HepG2 (cell line): ENCODE measurements at regions not wholly inside any gene's neighbourhood (a gene's known extent, or its start where the extent isn't known, plus 50 kb on each side); places are given as distances from the start of the nearest gene placed in this dataset.
A peak's percentile ranks its signal among the peaks of the same experiment; 100 is the strongest.

ENCODE experiments used
- BCL3 ChIP-seq: sonication (generic); formaldehyde crosslinking; IDR thresholded peaks from 2 replicates; pipeline ENCODE4 v1.5.1; 2020; ENCODE audit warnings: mild to moderate bottlenecking, missing genetic modification reagents, moderate library complexity
- CEBPB ChIP-seq: IDR thresholded peaks from 2 replicates; pipeline ENCODE4 v1.6.1; 2011; ENCODE audit warnings: low read depth, low read length, improper control_type of control experiment, borderline replicate concordance
- CREB1 ChIP-seq, 2 experiments: fragments of 450-650 bp in 1 of 2; IDR thresholded peaks; 2 replicates each; pipeline ENCODE4 v1.6.1; 2016 to 2017; ENCODE audit warnings: control low read depth in 1 of 2, mild to moderate bottlenecking in 1 of 2, missing compliant biosample characterization in 1 of 2, missing genetic modification characterization in 1 of 2
- DNMT3B ChIP-seq: conservative IDR thresholded peaks from 2 replicates; pipeline ENCODE4 v1.6.1; 2016; ENCODE audit warnings: missing biosample characterization, control low read depth
- DPF2 ChIP-seq: sonication (generic); formaldehyde crosslinking; IDR thresholded peaks from 2 replicates; pipeline ENCODE4 v1.4.0; 2020; ENCODE audit warnings: mild to moderate bottlenecking, low read depth, missing genetic modification reagents, borderline replicate concordance
- DR1 ChIP-seq: sonication (generic); formaldehyde crosslinking; IDR thresholded peaks from 2 replicates; pipeline ENCODE4 v1.8.0; 2021; ENCODE audit warnings: mild to moderate bottlenecking, missing genetic modification reagents, inconsistent platforms
- HNF4G ChIP-seq, 2 experiments: sonication (generic) in 1 of 2; formaldehyde crosslinking in 1 of 2; IDR thresholded peaks; 2 replicates each; pipeline versions ENCODE4 v1.4.0 to v1.6.1; 2011 to 2020; ENCODE audit warnings: borderline replicate concordance in 2 of 2, low read depth in 2 of 2, mild to moderate bottlenecking in 2 of 2, low read length in 1 of 2, missing genetic modification reagents in 1 of 2, moderate library complexity in 1 of 2
- HNRNPK ChIP-seq: fragments of 200-400 bp; formaldehyde crosslinking; IDR thresholded peaks from 2 replicates; pipeline ENCODE4 v1.6.1; 2018; ENCODE audit warnings: low read length, low read depth, moderate library complexity, mild to moderate bottlenecking; ENCODE audit not compliant: poor library complexity, severe bottlenecking
- IRF1 ChIP-seq: sonication (generic); formaldehyde crosslinking; IDR thresholded peaks from 2 replicates; pipeline ENCODE4 v1.4.0; 2020; ENCODE audit warnings: low read depth, mild to moderate bottlenecking, missing genetic modification reagents
- KDM5B ChIP-seq: sonication (generic); formaldehyde crosslinking; IDR thresholded peaks from 2 replicates; pipeline ENCODE4 v1.4.0; 2020; ENCODE audit warnings: missing genetic modification reagents, mild to moderate bottlenecking, borderline replicate concordance
- MED1 ChIP-seq: sonication (generic); formaldehyde crosslinking; IDR thresholded peaks from 2 replicates; pipeline ENCODE4 v1.4.0; 2020; ENCODE audit warnings: missing genetic modification reagents
- MXD1 ChIP-seq: sonication (generic); formaldehyde crosslinking; IDR thresholded peaks from 2 replicates; pipeline ENCODE4 v1.4.0; 2020; ENCODE audit warnings: mild to moderate bottlenecking, missing genetic modification reagents
- NCOA5 ChIP-seq: sonication (generic); formaldehyde crosslinking; IDR thresholded peaks from 2 replicates; pipeline ENCODE4 v1.4.0; 2020; ENCODE audit warnings: missing genetic modification reagents
- NFE2 ChIP-seq: sonication (generic); formaldehyde crosslinking; IDR thresholded peaks from 2 replicates; pipeline ENCODE4 v1.4.0; 2020; ENCODE audit warnings: missing genetic modification reagents
- NFIC ChIP-seq: IDR thresholded peaks from 2 replicates; pipeline ENCODE4 v1.6.1; 2012; ENCODE audit warnings: mild to moderate bottlenecking, low read length, inconsistent platforms
- PBX3 ChIP-seq: sonication (generic); formaldehyde crosslinking; IDR thresholded peaks from 2 replicates; pipeline ENCODE4 v1.8.1; 2023; ENCODE audit warnings: missing genetic modification reagents, inconsistent platforms, borderline replicate concordance
- RBM39 ChIP-seq: fragments of 200-400 bp; formaldehyde crosslinking; IDR thresholded peaks from one replicate; pipeline ENCODE4 v1.6.1; 2018; ENCODE audit warnings: antibody characterized with exemption, mild to moderate bottlenecking, low read depth, low read length; ENCODE audit not compliant: poor library complexity, severe bottlenecking
- SAFB2 ChIP-seq: sonication (generic); formaldehyde crosslinking; IDR thresholded peaks from 2 replicates; pipeline ENCODE4 v1.5.1; 2020; ENCODE audit warnings: missing genetic modification reagents, low read depth, mild to moderate bottlenecking, borderline replicate concordance
- SMAD9 ChIP-seq: sonication (generic); formaldehyde crosslinking; IDR thresholded peaks from 2 replicates; pipeline ENCODE4 v1.5.1; 2020; ENCODE audit warnings: mild to moderate bottlenecking, missing genetic modification reagents
- SMYD3 ChIP-seq: sonication (generic); formaldehyde crosslinking; IDR thresholded peaks from 2 replicates; pipeline ENCODE4 v1.8.1; 2023; ENCODE audit warnings: mild to moderate bottlenecking, missing genetic modification reagents
- ZBTB1 ChIP-seq: sonication (generic); formaldehyde crosslinking; IDR thresholded peaks from 2 replicates; pipeline ENCODE4 v1.4.0; 2020; ENCODE audit warnings: missing genetic modification reagents, borderline replicate concordance
- ZFP90 ChIP-seq: sonication (generic); formaldehyde crosslinking; IDR thresholded peaks from 2 replicates; pipeline ENCODE4 v1.8.0; 2022; ENCODE audit warnings: missing genetic modification reagents, mild to moderate bottlenecking, inconsistent platforms, borderline replicate concordance
- ZNF124 ChIP-seq: sonication (generic); formaldehyde crosslinking; IDR thresholded peaks from 2 replicates; pipeline ENCODE4 v1.4.0; 2020; ENCODE audit warnings: missing genetic modification reagents
- ZNF296 ChIP-seq: sonication (generic); formaldehyde crosslinking; conservative IDR thresholded peaks from 2 replicates; pipeline ENCODE4 v1.5.0; 2020; ENCODE audit warnings: mild to moderate bottlenecking, missing genetic modification reagents
- ZNF331 ChIP-seq: sonication (generic); formaldehyde crosslinking; IDR thresholded peaks from 2 replicates; pipeline ENCODE4 v1.4.0; 2020; ENCODE audit warnings: missing genetic modification reagents
- ZNF484 ChIP-seq: sonication (generic); formaldehyde crosslinking; IDR thresholded peaks from 2 replicates; pipeline ENCODE4 v1.5.1; 2020; ENCODE audit warnings: mild to moderate bottlenecking, low read depth, missing genetic modification reagents, borderline replicate concordance
- ZNF772 ChIP-seq: sonication (generic); formaldehyde crosslinking; IDR thresholded peaks from 2 replicates; pipeline ENCODE4 v1.5.0; 2020; ENCODE audit warnings: mild to moderate bottlenecking, missing genetic modification reagents

GRCh38 chr3:194069421-194070219 lies 66.3 kb upstream of the HES1 start (continued):
- TF ChIP-seq HNRNPK (no peak), ZFP90 (CRISPR knock-in tag) (no peak), ZNF124 (CRISPR knock-in tag) (no peak), SMYD3 (CRISPR knock-in tag) (no peak), PBX3 (CRISPR knock-in tag) (no peak), NFIC (peak; percentile 50; the same call in 1 of the 2 replicates), DNMT3B (CRISPR knock-in tag) (no peak), CEBPB (peak; percentile 87), MXD1 (no peak), CREB1 (IDR thresholded peaks at IDR 0.05) (no peak), CREB1 (CRISPR knock-in tag; IDR thresholded peaks at IDR 0.05) (peak; percentile 61), HNF4G (IDR thresholded peaks at IDR 0.05; ENCODE audit: borderline replicate concordance, low read depth, low read length) (0 out of 2 replicates have a peak, but pooled peaks have one; percentile 5), HNF4G (CRISPR knock-in tag; IDR thresholded peaks at IDR 0.05; ENCODE audit: borderline replicate concordance, low read depth) (no peak), ZBTB1 (CRISPR knock-in tag) (no peak), KDM5B (no peak), MED1 (CRISPR knock-in tag) (peak; percentile 70; the same call in 1 of the 2 replicates), ZNF331 (CRISPR knock-in tag) (peak; percentile 71), DPF2 (no peak; the same call in 1 of the 2 replicates), ZNF484 (CRISPR knock-in tag) (no peak), BCL3 (CRISPR knock-in tag) (no peak), NCOA5 (CRISPR knock-in tag) (no peak), RBM39 (no peak), ZNF772 (CRISPR knock-in tag) (no peak), SMAD9 (CRISPR knock-in tag) (no peak), IRF1 (CRISPR knock-in tag) (no peak), DR1 (CRISPR knock-in tag) (no peak), NFE2 (no peak), ZNF296 (no peak), SAFB2 (CRISPR knock-in tag) (no peak)
